ENCODE measurements at regions not wholly inside any gene's neighbourhood (a gene's known extent, or its start where the extent isn't known, plus 50 kb on each side); places are given as distances from the start of the nearest gene placed in this dataset.

DNA sequence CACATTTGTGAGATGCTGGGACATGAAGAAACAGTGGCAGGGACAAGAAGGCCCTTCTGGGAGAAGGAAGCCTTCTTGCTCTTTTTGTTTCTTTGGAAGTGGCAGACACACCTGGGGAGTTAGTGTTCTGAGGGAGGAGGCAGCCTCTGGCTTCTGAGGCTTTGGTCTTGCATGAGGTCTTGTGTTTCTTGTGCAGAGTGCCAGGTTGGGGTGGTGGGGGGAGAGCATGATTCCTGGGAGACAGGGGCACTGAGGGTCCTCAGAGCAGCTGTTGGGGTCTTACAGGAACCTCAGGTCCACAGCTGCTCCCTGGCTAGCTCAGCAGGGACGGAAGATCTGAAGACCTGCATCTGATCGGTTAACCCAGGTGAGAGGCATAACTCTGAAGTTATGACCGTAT lies 167.5 kb upstream of the ZNF536 start:
- TF ChIP-seq, protein P1, sequence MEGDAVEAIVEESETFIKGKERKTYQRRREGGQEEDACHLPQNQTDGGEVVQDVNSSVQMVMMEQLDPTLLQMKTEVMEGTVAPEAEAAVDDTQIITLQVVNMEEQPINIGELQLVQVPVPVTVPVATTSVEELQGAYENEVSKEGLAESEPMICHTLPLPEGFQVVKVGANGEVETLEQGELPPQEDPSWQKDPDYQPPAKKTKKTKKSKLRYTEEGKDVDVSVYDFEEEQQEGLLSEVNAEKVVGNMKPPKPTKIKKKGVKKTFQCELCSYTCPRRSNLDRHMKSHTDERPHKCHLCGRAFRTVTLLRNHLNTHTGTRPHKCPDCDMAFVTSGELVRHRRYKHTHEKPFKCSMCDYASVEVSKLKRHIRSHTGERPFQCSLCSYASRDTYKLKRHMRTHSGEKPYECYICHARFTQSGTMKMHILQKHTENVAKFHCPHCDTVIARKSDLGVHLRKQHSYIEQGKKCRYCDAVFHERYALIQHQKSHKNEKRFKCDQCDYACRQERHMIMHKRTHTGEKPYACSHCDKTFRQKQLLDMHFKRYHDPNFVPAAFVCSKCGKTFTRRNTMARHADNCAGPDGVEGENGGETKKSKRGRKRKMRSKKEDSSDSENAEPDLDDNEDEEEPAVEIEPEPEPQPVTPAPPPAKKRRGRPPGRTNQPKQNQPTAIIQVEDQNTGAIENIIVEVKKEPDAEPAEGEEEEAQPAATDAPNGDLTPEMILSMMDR (IDR thresholded peaks at IDR 0.05), result no peak
- TF ChIP-seq POLR2A (IDR thresholded peaks at IDR 0.05), result no peak

Measured in tibial nerve (tissue), 3 donors.